ENCODE measurements at regions not wholly inside any gene's neighbourhood (a gene's known extent, or its start where the extent isn't known, plus 50 kb on each side); places are given as distances from the start of the nearest gene placed in this dataset.

DNA sequence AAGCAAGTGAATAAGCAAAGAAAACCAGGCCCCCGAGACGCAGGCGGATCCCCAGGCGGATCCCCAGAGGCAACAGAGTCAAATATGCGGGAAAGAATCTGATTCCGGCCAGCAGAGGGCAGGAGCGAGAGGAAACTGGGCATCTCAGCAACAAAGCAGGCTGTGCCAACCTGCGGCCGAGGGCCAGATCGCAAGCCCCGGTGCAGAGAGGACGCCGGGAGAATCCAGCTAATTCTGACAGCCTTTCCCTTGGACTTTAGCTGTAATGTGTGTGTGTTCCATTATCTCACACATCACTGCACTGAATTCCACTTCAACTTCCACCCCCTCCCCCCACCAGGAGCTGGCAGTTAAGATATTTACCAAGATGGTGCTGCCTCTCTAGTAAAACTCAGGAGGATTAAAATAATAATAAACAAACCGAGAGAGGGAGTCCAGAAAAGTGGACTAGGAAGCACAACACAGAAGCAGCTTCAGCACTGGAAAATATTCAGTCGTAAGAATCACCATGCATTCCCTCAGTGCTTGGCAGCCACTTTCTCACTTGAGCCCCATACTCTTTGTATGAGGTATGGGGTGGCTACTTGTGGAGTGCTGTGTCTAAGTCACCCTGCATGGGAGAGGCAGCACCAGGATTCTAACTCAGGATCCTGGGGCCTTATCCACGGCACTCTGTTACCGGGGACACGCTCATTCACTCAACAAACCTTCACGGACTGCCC is 66.2 kb upstream of the SNX9 start:
- peak; percentile 75 for ATAC-seq

DNA sequence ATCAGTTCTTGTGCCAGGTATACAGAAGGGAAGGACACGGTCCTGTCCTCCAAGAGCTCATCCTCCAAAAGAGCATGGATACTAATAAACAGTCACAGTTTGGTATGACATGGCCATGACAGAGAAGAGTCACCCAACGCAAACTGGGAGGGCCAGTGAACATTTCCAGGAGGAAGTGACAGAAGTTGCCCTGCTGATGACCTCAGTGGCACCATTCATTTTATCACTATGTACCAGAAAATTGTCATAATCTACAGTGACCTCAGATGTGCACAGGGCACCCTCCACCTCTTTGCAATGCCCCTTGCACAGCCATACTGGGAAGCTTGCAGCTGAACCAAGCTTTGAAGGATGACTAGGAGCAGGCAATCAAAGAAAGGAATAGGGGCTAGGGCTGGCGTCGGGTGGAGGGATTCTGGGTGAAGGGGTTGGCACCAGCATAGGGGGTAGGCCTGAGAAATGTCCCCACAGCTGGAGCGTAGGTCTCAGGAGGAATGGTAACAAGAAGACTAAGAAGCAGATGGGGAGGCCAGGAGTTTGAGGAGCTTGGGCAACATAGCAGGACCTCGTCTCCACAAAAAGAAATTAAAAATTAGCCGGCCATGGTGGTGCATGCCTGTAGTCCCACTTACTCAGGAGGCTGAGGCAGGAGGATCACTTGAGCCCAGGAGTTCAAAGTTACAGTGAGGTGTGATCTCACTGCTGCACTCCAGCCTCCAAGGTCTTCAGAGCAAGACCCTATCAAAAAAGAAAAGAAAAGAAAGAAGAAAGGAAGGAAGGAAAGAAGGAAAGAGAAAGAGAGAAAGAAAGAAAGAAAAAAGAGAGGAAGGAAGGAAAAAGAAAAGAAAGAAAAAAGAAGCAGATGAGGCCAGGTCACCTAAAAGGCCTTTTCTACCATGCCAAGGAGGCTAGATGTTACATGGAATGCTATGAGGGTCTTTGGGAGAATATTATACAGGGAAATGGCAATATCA is 65.3 kb upstream of the SNX9 start:
- peak; percentile 48 for ATAC-seq

DNA sequence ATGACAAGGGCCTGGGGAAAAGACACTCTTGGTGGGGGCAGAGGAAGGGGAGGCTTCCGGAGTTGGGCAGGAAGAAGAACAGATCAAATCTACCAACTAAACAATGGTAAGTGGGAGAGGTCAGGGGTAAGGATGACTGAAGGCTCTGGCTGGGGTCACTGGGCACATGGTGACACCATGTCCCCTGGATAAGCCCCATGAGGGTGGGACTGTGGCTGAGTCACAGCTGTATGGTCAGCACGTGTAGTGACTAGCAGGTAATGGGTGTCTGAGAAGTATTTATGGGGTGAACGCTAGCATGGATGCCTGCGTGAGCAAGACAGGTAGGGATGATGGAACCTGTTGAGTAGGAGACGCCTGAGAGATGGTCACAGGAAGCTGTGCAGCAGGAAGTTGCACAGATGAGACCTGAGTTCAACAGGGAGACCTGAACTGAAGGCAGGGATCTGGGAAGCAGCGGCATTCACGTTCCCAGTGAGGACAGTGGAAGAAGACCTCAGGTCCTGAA is 64.5 kb upstream of the SNX9 start:
- ATAC-seq = peak; percentile 38

DNA sequence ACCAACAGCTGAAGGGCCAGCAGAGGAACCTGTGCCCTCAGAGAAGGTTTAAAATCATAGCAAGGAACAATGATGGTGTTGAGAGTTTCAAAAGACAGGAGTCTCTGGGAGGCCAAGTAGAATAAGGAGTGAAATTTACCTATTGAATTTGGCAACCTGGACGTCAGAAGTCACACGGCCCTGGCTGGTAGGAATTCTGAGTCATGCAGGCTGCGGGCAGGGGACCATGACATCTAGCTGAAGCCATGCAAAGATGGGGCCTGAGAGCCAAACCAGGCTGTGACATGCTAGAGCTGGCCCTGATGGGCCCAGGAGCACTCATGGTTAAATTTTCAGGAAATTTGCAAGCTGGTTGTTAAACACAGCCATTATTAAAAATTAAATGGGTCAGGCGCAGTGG is 64.0 kb upstream of the SNX9 start:
- no peak for ATAC-seq

DNA sequence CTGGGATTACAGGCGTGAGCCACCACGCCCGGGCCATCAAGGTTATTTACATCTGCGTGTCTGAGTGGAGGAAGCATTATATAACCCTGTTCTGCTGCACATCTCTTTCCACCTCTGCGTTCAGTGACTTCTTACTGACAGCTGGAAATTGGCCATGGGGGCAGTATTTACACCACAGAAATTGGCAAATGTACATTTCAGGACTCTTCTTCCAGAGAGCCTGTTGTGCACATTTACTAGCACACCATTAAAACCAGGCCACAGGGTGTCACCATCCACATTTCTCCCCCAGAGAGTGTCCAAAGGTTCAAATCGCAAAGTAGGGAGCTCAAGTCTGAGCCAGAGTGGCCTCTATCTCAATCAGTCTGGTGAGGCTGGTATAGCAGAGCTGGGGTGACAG is 62.9 kb upstream of the SNX9 start:
- ATAC-seq = no peak

DNA sequence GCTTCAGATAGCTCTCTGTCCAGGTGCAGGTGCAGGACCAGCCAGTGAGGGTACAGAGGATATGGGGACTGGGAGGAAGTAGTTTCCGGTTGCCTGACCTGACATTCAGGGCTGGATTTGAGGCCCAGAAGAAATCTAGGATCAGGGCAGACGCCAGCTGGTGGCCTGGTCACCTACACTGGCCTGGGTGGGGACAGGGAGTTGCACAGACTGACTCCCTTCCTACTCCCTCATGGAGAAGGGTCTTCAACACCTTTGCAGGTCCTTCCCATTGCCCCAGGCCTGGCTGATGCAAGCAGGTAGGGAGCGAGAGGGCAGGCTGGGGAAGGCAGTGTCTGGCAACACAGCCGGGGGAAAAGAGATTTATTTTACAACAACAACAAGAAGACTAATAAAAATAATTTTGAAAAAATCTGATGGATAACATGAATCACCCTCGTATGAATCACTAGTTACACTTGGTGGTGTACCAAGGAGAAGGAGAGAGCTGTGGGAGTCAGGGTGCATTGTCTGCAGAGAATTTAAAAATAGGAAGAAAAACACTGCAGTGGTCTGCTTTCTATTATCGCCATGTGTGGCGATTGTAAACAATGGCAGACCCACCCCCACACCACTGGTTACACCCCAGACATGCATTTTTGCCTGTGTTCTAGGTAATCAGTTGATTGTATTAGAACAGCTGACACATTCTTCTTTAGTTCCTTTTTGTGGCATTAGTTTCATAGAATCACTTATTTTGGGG is 62.3 kb upstream of the SNX9 start:
- ATAC-seq = no peak

DNA sequence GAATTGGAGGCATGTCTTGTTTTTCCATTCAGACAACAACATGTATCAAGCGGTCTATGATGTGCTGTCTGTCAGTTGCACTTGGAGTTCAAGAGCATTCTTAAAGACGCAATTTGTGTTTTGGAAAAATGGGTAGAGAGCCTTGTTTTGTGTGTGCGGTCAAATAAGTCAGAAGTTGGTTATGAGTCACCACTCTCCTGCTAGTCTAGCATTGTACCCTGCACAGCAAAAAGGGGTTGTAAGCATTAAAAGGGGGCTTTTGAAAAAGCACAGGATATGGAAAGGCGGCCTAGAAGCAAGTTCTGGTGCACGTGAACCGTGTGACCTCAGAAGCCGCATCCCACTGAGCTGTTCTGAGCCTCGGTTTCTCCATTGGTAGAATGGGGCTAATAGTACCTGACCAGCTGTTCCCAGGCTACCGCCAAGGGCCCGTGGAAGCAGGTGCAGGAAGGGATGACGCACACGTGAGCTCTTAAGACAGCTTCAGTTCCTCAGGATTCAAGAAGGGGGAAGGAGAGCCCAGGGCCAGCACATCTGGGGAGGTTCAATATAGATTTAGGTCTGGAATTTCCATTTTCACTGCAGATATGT is 61.6 kb upstream of the SNX9 start:
- ATAC-seq = no peak

DNA sequence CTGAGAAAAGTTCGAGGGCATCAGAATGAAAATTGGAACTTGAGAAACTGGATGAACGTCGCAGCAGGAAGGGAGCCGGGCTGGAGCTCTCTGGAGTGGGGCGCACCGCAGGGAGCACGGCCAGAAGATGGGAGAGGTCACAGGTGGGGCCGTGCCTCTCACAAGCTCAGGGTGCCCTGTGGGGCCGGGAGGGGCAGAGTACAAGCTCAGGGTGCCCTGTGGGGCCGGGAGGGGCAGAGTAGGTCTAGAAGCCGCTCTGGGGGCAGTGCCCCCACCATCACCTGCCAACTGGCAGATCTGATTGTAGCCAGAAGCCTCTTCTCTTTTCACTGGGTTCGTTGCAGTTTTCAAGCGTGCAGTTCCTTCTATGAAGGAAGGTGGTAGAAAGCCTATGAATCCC is 61.1 kb upstream of the SNX9 start:
- ATAC-seq = no peak

DNA sequence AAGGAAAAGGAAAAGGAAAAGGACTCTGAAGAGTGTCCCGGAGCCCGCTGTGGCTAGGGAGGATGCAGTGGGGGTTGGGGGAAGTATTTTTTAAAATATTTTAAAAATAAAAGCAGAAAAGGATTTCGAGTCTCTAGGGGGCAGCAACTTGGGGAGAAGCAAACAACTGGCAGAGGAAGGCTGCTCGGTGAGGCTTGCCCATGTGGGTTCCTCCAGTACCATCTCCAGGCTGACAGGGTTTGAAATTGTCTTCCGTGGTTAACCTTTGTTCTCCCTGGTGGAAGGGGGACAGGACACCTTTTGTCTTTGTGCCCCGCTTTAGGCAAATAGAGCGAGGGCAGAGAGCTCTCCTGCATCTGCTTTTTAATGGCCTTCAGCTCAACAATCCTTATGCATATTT is 60.4 kb upstream of the SNX9 start:
- ATAC-seq = no peak

DNA sequence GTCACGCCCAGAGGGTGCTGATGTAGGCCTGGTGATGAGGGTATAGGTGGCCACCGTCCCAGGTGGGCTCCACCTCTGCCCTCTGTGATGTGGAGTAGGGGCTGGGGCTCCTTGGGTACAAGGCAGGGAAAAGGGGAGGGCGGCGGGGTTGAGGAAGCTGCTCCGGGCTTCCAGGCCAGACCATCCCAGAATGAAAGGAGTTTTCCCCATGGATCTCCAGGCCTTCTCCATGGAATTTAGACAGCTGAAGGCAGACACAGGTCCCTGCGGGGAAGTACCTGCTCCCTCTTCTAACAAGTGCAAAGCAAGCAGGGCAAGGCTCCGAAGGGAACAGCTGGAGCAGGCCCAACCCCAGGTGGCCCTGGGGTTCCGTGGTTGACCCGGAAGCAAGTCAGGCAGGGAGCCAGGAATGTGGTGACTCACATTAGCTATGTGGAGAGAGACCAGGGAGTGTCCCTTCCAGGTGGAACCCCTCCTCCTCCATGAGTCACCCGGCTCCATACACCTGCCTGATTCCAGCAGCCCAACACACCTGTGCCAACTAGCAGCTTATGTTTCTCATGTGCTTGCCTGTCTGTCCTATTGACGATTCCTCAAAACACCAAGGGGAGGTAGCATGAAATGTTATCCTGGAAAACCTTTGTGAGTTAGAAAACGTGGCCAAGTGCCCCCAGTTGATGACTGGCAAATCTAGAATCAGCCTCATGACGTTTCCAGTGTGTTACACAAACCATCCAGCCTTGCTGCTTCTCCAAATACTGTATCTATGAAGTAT is 59.7 kb upstream of the SNX9 start:
- ATAC-seq = peak; percentile 95

DNA sequence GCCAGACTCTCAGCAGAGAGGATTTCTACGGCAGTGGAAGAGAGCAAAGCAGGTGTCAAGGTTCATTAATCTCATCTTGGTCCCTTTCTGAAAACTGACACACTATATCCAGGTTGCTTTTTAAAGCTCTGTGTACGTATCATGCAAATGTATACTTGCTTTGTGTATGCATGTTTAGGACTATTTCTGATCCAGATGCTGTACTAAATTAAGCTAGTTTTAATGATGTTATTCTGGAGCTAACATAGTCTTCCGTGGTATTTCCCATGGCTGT is 59.2 kb upstream of the SNX9 start:
- ATAC-seq = no peak

DNA sequence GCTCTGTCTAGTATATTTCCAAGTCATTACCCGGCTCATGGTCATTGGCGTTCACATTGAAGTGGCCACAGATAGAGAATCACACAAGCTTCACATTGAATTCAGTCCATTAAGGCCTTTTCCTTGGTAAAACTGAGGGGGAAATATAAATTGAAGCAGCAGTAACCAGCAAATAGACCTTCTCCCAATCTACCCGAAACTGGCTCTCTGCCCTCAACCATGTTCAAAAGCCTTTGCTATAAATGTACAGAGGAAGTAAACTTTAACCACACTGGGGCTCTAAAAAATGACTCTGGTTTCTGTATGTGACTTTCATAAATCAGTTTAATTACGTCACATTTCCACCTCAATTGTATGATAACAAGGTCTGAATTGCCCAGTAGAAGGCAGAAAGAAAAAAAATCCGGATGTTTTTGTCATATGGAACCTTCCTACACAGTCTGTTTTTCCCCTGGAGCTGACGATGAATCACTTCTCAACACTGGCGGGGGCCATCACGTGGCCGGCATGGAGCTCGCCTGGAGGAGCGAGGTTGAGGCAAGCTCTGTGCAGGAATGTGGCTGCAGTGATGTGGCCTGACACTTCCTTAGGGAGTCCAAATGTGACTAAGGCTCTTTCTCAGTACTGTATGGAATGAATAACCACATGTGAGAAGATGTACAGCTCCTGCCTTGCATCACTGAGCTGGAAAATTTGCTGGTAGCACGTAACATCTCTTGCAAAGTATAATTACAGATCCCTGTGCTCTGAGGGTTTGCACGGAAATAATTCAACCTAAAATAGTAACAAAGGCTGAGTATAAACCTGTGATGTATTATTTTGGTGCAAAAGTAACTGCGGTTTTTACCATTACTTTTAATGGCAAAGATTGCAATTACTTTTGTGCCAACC is 58.6 kb upstream of the SNX9 start:
- ATAC-seq = peak; percentile 88

DNA sequence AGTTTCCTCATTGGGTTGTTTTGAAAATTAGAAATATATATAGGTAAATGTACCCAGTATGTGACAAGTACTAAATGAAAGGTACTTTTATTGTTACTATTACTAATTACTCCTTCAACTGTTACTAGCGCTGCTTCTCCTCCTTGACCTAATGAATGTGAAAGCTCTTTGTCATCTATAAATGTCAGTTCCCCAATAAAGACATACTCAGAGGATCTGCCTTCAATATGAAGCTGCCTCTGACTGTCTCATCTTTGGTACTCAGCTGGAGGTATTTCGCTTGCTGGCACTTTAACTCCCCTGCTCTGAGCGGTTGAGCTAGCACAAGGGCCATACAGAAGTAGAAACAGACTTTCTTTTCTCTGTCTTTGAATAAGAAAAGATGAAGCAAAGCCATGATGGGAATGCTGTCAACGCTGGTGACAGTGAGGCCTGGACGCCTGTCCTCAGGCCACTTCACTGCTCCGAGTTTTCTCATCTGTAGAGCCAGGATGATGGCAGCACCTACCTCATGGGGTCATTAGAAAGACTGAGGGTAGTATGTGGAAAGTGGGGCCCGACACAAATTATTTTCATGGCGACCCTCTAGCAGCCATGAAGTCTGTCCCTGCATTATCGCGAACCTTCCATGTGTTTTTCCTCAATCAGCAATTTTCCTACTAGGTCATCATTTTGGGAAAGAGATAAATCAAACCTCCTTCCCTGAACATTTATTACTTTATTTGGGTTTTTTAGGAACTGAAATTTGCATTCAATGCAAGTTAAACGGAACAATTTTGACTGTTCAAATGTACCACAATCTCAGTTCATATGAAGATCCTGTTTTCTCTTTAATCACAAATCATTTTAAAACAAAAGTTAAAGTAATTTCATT is 55.9 kb upstream of the SNX9 start:
- ATAC-seq = no peak

DNA sequence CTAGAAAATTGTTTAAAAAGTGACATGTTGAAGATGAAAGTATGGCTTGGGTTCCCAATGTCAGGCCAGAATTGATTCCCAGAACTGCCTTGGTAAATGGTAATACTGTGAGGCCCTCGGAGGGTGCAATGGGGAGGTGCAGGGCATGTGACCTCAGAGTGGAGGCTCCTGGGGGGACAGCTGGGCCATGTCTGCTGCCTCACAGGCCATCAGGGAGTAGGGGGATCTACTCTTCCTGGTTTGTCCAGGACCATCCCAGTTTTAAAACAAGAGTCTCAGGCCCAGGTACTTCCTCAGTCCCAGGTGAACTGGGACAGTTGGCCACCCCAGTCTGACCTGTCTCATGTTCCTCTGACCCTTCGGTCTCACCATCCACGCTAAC is 55.3 kb upstream of the SNX9 start:
- ATAC-seq = no peak

DNA sequence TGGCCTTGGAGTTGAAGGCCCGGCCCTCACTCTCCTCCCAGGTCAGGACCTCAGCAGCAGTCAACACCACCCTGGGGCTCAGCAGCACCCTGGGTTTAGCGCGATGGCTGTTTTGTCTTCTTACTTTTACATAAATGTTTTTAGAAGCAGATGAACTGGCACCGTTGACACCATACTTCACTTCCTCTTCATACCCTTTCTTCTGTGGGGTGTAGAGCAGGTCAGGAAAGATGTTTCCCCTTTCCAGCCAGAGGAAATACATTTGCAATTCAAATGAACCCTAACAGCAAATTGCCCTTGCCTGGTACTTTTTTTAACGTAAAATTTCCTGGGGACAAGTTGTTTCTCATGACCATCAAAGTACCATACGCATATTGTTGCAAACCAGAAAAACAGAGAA is 54.7 kb upstream of the SNX9 start:
- ATAC-seq = no peak

DNA sequence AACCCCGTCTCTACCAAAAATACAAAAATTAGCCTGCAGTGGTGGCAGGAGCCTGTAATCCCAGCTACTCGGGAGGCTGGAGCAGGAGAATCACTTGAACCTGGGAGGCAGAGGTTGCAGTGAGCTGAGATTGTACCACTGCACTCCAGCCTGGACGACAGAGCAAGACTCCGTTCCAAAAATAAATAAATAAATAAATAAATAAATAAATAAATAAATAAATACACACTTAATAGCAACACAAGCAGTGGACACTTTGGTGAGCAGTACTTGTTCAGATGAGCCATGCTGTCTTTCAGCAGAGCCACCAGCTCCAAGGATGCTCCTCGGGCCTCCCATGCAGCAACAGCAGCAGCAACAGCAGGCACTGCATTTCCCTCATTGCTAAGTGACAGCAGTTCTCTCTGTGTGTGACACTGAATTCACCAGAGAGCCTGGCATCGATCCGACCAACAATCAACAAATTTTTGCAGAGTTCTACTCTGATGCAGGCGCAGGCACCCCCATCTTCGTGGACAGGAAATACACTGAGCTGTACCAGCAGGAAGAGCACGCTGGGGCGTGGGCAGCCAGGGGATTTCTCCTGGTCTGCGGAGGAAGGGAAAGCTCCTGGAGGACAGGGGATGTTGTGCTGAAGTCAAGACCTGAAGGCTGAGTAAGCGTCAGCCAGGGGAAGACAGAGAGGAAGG is 54.0 kb upstream of the SNX9 start:
- ATAC-seq = no peak

DNA sequence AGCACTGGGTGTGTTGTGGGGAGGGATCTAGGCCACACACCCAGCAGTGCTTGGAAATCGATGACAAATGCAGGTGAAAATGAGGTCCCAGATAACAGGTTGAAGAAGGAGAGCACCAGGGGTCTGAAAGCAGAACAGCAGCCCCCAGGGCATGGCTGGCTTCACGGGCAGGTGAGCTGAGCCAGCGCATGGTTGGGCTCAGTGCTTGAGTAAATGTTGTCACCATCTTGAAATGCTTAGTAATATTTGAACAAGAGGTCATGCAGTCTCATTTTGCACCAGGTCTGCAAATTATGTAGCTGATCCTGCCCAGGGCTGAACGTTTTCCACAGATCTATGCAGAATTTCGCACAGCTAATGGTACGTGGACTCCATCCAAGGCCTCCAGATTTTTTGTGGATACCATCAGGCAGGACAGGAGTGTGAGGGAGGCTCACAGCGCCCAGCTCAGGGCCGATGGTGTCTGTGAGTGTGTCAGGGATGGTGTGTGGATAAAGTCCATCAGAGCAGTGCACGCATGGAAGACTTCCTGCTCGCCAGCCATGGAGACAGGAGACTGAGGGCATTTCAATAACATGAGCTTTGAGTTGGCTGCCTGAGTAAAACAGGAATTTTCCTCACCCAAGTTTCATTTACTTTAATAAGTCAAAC is 53.1 kb upstream of the SNX9 start:
- no peak for ATAC-seq

DNA sequence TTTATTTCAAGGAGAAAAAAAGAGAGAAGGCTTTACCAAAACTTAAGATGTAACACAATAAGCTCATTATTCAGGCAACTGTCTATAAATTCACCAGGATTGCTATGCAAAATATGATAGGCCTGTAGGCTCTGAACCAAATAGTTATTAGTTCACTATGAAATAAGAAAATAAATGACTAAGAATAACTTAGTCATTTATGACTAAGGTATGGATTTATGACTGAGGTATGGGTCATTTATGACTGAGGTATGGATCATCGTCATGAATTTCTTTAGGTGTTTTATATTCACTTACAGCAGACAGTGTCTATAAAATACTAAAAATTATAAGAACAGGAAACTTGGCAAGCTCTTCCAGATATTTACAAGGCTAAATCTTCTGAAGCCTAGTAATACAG is 52.1 kb upstream of the SNX9 start:
- peak; percentile 69 for ATAC-seq

DNA sequence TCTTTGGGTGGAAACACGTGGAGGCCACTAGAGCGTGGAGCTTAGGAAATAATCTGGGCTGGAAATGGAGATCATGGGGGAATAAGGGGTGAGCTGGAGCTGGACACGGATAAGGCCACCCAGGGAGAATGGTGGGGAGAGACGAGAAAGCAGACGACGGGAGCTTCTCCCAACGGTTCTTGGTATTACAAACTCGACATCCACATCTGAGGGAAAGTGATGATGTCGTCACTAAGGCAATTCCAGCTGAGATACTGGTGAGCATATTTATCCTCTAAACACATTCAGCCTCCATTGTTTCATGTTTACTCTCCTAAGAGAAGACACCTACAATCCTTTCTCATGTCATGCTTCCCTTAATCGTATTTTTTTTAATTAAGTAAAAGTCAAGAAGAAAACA is 50.2 kb upstream of the SNX9 start:
- ATAC-seq = no peak
